ENCODE measurements at regions not wholly inside any gene's neighbourhood (a gene's known extent, or its start where the extent isn't known, plus 50 kb on each side); places are given as distances from the start of the nearest gene placed in this dataset.

GRCh38 chr9:73981405-73981804, 515.7 kb upstream of the RORB start:
- TF ChIP-seq CTCF (conservative IDR thresholded peaks at IDR 0.05; ENCODE audit: low read depth, low read length) = no peak
- TF ChIP-seq RAD21 (IDR thresholded peaks at IDR 0.05; ENCODE audit: low read length) = no peak
- no peak for TF ChIP-seq SMC3 (IDR thresholded peaks at IDR 0.05; ENCODE audit: low read depth, low read length)
- TF ChIP-seq USF2 (IDR thresholded peaks at IDR 0.05; ENCODE audit: low read depth, low read length) = no peak
- no peak for TF ChIP-seq CEBPB (IDR thresholded peaks at IDR 0.05; ENCODE audit: low read depth, low read length)
- no peak for TF ChIP-seq CHD1 (IDR thresholded peaks at IDR 0.05; ENCODE audit: low read depth, low read length)

All from IMR-90 (cell line).